ENCODE measurements at regions not wholly inside any gene's neighbourhood (a gene's known extent, or its start where the extent isn't known, plus 50 kb on each side); places are given as distances from the start of the nearest gene placed in this dataset.

- FAIRE-seq (no peak), DNase-seq (ENCODE audit: insufficient read length, low spot score) (no peak)
- TF ChIP-seq CTCF (IDR thresholded peaks at IDR 0.05; ENCODE audit: insufficient read depth, missing control alignments) = no peak
Measured at GRCh38 chr1:214202992-214203391, 78.0 kb upstream of the SMYD2 start.

- no peak for DNase-seq (ENCODE audit: insufficient read length, low spot score)
- no peak for TF ChIP-seq CTCF (IDR thresholded peaks at IDR 0.05; ENCODE audit: insufficient read depth, missing control alignments)
- FAIRE-seq = no peak
Measured at GRCh38 chr1:214205053-214205452, 75.9 kb upstream of the SMYD2 start.

- DNase-seq (ENCODE audit: insufficient read length, low spot score) = no peak
- no peak for FAIRE-seq
- no peak for TF ChIP-seq CTCF (IDR thresholded peaks at IDR 0.05; ENCODE audit: insufficient read depth, missing control alignments)
Measured at GRCh38 chr1:214208460-214208859, 72.5 kb upstream of the SMYD2 start.

- no peak for DNase-seq (ENCODE audit: insufficient read length, low spot score)
Measured at GRCh38 chr1:214209260-214209808, 71.6 kb upstream of the SMYD2 start.

GRCh38 chr1:214213136-214213535, 67.8 kb upstream of the SMYD2 start:
- DNase-seq (ENCODE audit: insufficient read length, low spot score) = no peak
- no peak for FAIRE-seq
- TF ChIP-seq CTCF (IDR thresholded peaks at IDR 0.05; ENCODE audit: insufficient read depth, missing control alignments) = no peak

More at GRCh38 chr1:214209260-214209808, 71.6 kb upstream of the SMYD2 start:
- no peak for FAIRE-seq
- TF ChIP-seq CTCF (IDR thresholded peaks at IDR 0.05; ENCODE audit: insufficient read depth, missing control alignments) = no peak

- DNase-seq (ENCODE audit: insufficient read length, low spot score) = no peak
- FAIRE-seq = no peak
- TF ChIP-seq CTCF (IDR thresholded peaks at IDR 0.05; ENCODE audit: insufficient read depth, missing control alignments) = no peak
Measured at GRCh38 chr1:214214851-214215250, 66.1 kb upstream of the SMYD2 start.

- TF ChIP-seq CTCF (IDR thresholded peaks at IDR 0.05; ENCODE audit: insufficient read depth, missing control alignments) = no peak
- DNase-seq (ENCODE audit: insufficient read length, low spot score) = no peak
- FAIRE-seq = no peak
Measured at GRCh38 chr1:214215583-214215982, 65.4 kb upstream of the SMYD2 start.
